Amniotic stem cell (primary cell): ENCODE measurements at regions not wholly inside any gene's neighbourhood (a gene's known extent, or its start where the extent isn't known, plus 50 kb on each side); places are given as distances from the start of the nearest gene placed in this dataset.
"Not testable (repeated sequence)": the region's sequence is repeated elsewhere in the genome, so short reads cannot be mapped to it uniquely, and the experiment has no call there.

Experiments used
- DNase-seq: peaks from one replicate; lab custom pipeline; 2025; lab: John Stamatoyannopoulos, UW

DNA sequence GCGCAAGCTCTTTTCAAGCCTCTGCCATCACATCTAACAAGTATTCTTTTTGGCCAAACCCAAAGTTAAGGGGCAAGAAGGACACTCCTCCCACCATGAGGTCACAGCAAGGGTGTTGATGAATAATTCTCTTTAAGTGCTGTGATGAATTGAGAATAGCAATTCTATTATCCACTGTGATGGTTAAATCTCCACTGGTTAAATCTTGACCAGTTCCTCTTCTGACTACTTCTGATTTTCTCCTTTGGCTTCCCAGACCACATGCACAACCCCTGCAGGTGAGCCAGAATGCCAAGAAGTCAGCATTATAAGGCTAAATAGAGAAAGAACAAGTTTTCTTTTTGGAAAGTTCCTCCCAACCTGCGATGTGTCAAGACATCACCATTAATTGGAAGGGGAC is 90.6 kb upstream of the BCL2L14 start:
- no peak for DNase-seq

DNA sequence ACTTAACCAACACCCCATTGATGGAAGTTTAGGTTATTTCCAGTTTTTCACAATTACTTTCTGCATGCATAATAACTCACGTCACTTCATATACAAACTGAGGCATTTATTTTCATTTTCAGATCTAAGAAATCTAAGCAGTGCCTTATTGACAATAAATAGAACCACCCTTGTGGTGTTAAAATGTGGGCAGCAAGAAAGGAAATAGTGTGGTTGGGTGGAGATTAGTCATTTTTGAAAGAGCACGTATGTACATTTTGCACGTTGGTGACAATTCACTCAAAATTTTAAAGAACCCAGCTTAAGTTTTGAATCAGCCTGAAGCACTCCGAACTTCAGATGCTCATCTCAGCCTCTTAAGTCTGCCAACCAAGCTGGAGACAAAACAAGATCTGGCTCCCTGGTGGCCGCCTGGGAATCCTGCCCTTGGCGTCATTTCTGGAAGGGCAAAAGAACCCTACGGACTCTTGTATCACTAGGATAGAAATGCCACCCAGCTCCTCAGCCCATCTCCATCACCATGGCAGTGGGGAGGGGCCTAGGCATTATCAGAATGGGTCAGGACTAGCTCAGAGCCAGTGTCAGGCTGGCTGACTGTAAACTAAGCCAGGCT is 89.5 kb upstream of the BCL2L14 start:
- no peak for DNase-seq

DNA sequence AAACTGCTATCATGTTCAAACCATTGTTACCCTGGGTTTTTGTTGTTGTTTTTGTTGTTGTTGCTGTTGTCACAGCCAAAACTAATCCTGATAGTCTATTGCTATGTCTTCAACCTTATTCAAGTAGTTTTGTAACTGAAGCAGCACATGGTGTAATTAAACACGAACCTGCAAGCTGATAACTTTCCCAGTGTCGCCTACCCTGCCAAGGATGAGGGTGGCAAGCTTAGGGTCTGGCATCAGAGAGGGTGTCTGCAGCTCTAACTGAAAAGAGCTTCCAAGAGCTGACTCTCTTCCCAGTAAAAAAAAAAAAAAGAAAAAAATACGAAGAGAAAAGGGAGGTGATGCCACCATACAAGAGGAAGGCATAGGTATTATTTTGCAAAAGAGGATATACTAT is 86.3 kb upstream of the BCL2L14 start:
- DNase-seq = no peak

DNA sequence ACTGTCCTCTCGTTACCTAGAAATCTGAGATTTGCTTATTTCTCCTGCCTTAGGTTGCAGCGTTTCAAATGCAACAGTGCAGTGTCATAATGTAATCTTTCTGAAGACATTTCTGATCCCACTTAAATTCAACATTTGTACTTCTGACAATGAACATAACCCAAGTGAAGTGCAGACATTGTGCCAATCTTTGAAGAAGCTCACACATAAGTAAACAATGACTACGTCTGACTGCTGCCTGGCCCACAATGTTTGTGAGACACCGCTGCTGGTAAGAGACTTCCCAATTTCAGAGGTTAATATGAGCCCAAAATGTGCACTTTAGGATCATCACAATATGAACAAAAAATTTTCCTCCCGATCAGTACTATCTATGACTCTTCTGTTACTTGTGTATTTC is 84.6 kb upstream of the BCL2L14 start:
- no peak for DNase-seq

DNA sequence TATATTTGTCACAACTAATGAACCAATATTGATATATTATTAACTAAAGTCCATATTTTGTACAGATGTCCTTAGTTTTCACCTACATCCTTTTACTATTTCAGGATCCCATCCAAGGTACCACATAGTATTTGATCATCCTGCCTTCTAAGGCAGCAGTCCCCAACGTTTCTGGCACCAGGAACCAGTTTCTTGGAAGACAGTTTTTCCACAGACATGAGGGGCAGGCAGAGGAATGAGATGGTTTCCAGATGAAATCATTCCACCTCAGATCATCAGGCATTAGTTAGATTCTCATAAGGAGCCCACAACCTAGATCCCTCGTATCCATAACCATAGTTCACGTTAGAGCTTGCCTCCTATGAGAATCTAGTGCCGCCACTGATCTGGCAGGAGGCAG is 82.8 kb upstream of the BCL2L14 start:
- no peak for DNase-seq

DNA sequence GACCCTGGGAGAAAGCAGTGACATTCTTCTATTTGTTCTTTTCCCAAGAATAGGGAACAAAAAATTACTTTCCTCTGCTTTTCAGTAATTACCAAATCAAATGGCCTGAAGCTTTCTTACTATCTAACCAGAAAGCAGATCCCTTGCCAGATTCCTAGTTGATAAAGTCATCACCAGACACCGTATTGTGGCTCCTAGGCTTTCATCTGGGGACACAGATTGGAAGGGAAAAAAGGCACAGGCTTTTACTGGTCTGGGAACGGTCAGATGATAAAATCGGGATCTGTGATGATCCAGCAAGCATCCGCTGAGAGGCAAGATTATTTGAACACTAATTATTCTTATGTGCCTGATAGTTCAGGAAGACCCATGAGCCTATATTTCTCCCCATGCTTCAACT is 79.1 kb upstream of the BCL2L14 start:
- DNase-seq = no peak

DNA sequence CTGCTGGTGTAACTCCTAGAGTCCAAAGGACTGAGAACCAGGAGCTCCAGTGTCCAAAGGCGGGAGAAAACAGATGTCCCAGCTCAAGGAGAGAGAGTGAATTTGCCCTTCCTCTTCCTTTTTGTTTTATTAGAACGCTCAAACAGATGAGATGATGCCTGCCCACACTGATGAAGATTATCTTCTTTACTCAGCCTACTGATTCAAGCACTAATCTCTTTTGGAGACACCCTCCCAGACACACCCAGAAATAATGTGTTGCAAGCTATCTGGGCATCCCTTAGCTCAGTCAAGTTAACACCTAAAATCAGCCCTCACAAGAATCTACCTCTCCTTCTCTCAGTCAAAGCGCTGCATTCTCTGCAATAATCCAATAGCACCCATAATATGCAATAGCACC is 78.2 kb upstream of the BCL2L14 start:
- no peak for DNase-seq

DNA sequence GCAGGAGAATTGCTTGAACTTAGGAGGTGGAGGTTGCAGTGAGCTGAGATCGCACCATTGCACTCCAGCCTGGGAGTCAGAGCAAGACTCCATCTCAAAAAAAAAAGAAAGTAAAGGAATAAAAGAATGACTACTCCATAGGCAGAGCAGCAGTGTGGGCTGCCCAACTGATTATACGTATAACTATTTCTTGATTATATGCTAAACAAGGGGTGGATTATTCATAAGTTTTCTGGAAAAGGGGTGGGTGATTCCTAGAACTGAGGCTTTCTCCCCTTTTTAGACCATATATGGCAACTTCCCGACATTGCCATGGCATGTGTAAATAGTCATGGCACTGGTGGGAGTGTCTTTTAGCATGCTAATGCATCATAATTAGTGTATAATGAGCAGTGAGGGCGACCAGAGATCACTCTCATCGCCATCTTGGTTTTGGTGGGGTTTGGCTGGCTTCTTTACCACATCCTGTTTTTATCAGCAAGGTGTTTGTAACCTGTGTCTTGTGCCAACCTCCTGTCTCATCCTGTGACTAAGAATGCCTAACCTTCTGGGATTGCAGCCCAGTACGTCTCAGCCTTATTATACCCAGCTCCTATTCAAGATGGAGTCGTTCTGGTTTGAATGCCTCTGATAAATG is 72.3 kb upstream of the BCL2L14 start:
- not testable (repeated sequence) for DNase-seq

DNA sequence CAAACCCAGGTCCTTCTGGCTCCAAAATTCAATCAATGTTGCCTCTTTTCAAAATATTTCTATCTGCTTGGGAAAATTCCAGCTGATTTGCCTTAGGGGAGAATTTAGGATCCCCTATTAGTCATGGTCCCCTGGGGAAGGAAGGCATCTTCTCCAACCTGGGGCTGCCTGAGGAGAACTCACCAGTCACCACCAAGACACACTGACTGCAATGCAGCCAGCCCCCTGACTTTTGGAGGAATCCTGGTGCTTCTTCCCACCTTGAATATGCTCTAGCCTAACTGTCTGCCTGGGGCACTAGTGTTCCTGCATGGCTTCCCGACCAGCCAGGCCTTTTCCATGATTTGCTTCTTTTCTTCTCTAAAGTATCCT is 71.8 kb upstream of the BCL2L14 start:
- no peak for DNase-seq

DNA sequence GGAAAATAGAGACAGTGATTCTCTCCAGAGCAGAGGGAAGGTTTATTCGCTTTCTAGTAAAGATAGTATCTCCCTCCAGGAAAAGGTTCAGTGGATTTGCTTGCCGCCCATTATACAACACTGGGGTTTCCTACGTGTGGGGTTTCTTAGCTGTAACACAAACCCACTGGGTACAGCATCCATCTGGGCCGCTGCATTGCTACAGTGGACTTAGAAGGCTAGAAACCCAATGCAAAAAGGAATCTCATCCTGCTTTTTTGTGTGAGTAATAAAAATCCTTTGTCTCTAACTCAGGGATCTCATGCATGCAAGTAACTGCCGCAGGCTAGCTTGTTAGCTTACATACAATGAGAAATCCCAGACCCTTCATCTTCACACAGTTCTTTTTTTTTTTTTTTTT is 67.1 kb upstream of the BCL2L14 start:
- no peak for DNase-seq

DNA sequence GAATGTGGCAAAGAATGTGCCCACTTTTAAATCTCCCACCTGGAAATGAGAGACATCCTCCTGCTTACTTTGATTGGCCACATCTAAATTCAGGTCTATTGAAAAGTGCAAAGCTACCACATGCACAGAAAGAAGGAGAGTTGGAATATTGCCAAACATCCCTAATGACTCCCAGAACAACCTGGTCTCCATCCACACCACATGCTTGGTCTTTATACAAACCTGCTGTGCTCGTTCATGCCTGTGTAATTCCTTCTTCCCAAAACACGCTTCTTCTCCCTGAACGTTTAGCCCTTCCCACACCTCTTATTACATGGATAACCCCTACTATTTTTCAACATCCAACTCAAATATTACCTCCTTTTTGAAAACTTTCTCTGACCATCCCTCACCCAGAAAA is 66.2 kb upstream of the BCL2L14 start:
- no peak for DNase-seq

DNA sequence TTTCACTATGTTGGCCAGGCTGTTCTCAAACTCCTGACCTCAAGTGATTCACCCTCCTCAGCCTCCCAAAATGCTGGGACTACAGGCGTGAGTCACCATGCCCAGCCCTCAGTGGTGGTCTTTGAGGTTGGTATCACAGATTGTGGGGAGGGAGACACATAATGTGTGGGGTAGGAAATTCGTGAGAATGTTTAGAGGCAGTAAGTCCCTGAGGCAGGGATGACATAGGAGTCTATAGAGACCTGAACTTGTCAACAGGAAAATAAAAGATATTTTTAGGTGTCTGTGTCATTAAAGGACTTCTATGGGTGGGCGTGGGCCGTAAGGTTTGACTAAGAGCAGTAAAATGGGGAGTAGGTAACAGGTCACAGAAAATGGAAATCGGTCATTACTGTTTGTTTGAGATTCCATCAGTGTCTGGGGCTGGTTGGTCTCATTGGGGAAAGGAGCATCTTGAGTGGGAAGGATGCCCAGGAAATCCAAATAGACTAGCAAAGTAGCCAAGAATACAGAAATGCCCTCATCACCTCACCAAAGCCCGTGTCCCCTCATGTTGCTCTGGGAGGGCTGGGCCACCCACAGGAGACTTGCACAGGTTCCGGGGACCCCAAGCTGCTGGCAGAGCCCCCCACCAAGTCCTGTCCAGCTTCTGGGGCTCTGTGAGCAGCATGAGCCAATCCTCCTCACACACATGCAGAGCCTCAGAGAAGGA is 63.6 kb upstream of the BCL2L14 start:
- DNase-seq = no peak

DNA sequence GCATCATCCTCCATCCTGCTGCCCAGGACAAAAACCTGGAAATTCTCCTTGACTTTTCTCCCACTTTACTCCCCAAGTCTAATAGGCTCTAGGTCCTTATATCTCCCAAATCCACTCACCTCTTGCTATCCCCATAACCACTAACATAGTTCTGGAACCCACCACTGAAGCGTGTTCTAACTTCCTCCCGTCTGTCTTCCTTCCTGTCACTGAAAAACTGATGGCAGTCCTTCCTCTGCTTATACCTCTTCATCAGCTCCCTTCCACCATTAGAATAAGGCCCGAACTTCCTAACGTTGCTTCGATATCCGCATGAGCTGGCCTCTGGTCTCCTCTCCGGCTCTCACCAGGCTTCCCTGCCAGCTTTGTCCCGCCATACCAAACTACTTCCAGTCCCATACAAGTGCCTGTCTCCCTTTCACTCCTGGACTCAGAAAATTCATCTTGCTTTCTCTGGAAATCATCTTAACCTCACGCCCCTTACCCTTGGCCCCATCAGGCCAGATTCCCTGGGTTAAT is 63.0 kb upstream of the BCL2L14 start:
- no peak for DNase-seq

DNA sequence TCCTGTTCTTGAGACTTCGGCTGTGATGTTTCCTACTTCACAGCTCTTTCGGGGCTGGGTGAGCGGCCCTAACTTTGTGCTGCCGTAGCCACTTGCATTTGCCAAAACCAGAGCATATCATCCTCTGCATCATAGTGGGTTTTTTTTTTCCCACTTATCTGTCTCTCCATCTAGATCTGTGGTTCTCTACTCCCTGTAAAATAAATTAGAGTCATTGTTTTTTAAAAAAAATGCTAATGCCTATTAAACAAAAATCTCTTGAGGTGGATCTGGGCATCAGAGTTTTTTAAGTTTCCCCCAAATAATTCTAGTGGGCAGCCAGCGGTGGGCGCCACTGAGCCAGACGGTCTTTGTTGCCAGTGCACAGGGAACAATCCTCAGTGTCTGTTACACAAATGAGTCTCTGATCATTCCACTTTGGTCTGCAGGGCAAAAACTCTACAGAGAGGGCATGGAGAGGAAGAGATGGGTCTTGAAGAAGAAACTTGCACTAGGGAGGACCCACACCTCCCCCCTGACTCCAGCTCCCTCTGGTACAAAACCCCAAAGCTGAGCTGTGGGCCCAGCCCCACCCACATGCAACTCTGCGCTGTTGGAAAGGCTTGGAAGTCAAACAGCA is 62.4 kb upstream of the BCL2L14 start:
- no peak for DNase-seq

DNA sequence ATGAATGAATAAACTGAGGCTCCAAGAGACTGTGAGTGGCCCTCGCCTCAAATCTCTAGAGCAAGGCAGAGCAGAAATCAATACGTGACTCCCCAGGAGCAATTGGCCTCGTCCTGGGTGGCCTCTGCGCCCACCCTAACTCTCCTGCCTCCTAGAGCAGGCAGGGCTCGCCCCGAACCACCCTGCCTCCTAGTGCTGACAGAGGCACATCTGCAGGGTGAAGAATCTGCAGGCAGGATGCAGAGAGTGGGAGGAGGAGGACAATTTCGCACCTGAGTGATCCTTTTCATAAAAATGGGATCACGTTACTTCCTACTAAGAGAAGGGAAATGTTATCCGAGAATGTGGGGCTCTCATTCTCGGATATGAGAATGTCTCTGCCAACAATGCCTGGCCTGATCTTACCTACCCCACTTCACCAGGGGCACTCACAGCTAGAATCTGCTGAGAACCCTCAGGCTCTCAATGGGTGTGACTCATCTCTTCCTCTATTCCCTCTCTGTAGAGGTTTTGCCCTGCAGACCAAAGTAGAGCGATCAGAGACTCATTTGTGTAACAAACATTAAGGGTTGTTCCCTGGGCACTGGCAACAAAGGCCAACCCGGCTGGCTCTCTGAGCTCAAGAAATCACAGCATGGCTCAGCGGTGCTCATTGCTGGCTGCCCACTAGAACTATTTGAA is 61.7 kb upstream of the BCL2L14 start:
- peak; percentile 2 for DNase-seq

DNA sequence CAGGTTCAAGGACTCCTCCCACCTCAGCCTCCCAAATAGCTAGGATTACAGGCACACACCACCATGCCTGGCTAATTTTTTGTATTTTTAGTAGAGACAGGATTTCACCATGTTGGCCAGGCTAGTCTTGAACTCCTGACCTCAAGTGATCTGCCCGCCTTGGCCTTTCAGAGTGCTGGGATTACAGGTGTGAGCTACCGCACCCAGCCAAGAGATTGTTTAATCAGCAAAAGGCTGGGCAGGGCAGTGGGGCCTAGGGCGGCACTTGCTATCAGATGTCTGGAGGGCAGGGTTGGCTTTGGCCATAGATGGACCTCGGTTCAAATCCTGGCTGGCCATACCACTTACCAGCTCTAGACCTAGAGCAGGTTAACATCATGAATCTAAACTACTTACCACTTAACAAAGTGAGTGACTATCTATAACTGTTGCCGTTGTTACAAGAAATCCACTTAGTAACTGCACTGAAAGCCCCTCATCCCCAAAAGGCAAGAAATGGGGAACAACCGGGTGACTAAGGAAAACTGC is 60.9 kb upstream of the BCL2L14 start:
- DNase-seq = not testable (repeated sequence)

DNA sequence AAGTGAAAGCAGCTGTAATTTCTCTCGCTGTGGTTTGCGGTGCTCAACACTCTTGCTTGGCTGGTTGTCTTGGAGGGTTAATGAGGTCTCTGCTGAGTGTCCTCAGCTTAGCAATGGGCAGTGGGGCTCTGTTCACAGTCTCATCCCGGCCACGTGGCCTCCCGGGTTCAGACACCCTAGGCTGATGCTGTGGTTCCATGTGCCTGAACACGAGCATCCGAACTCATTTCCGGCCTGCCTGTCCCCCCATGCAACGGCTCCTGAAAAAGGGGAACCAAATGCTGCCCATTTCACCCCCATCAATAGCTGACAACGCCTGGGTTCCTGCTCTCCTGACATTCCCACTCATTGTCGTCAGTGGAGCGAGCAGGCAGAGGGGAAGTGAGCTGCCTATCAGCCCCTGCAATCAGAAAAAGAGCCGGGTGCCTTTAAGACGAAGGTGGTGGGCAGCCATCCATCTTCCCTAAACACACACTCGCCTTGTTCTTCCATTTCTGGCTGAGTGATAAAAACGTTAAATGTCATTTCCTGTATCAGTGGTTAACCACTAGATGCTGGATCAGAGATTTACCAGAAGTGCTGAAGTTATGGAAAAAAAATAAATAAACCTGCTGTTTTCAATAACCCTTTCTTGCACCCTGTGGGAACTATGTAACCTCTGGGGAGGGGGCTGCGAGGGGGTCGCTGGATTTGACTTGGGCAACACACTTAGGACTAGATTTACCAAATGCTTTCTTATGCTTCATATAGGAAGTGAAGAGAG is 60.3 kb upstream of the BCL2L14 start:
- DNase-seq = no peak

DNA sequence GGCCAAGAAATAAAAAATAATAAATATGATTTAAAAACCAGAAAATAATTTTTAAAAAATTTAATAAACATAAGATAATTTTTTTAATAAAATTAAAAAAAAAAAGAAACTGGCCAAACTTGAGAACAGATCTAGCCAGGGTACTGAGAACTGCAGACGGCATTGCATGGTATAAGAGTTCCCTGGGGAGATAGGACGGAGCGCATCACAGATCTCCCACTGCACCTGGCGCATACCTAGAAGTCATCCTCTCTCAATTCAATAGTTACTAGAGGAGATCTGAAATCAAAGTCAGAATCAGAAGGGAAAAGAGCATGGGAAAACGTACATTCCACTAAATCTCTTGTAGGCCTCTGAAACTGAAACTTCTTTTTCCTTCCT is 58.9 kb upstream of the BCL2L14 start:
- no peak for DNase-seq

DNA sequence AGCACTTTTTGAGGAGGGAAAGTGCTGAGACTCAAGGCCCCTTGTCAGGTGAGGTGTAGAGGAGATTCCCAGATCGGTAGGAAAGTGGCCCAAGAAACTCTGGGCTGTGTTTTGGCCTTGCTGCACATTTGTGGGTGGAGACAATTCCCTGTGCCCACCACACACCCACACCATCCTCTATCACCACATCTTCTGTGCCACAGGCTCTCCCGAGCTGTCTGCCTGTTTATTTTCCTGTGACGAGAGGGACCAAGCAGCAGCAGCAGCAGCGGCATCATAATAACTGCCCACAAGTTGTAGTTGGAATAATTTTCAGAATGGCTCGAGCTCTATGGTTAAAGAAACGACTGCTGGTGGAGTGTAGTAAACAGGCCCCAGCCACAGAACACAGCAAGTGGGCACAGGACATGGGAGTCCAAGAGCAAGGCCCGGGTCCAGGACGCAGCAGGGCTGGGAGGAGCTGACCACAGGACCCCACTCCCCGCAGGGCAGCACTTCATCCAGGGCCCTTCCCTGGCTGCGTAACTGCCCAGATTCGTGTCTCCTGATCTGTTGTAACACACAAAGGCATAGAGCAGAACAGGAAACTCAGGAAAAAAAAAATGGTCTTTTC is 55.6 kb upstream of the BCL2L14 start:
- no peak for DNase-seq

DNA sequence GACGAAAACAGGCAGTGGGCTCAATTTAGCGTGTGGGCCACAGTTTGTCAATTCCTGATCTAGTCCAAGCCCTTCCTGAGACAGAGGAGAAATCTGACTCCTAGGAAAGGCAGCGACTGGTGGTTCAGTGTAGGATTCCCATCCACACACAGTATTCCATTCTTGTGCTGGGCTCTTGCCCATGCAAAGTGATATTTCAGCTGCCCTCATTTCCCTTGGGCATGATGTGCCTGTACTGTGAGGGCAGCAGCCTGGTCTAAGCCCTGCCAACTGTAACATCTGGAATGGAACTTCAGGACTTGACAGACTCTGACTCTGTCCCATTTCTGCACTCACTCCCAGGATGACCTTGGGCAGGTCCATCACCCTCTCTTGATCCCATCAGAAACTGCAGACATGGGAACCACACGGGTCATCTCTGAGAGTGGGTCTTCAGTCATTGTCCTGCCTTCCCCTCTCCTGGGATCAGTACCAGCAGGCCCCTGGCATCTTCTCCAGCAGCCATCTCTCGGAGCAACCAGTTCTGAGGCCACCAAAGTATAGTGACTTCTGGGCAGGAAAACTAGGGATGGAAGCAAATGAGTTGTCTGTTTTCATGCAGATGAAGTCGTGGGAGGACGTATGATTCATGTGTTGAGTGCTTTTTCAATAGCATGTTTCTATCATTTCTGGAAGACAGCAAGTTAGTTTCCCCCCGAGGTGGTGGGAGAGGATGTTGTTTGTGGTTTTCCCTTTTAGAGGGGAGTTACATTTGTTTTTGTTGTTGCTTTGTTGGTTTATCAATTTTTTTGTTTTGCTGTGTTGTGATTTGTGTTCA is 54.2 kb upstream of the BCL2L14 start:
- DNase-seq = no peak
